Frontal cortex (tissue), 3 donors: ENCODE measurements at regions not wholly inside any gene's neighbourhood (a gene's known extent, or its start where the extent isn't known, plus 50 kb on each side); places are given as distances from the start of the nearest gene placed in this dataset.
A peak's percentile ranks its signal among the peaks of the same experiment; 100 is the strongest.
"Not testable (repeated sequence)": the region's sequence is repeated elsewhere in the genome, so short reads cannot be mapped to it uniquely, and the experiment has no call there.

Experiments used
- DNase-seq, 2 donors: peaks; one replicate each; pipeline ENCODE4 v3.0.0; 2012; ENCODE audit warnings: low spot score in 2 of 2
- FAIRE-seq: peaks from 2 replicates; lab custom pipeline; 2012; peaks lifted over from hg19 to GRCh38; lab: Jason Lieb, UNC
- donor health status: control.
- donor health status: control.
- donor health status: control.

- DNase-seq: no peak
- FAIRE-seq: no peak
Observed at GRCh38 chr4:124096290-124096689, 616.2 kb downstream of the ANKRD50 start.

GRCh38 chr4:124097447-124097846 is 615.1 kb downstream of the ANKRD50 start:
- FAIRE-seq: no peak

GRCh38 chr4:124104101-124104500 is 608.4 kb downstream of the ANKRD50 start:
- DNase-seq (no peak), FAIRE-seq (no peak)

More at GRCh38 chr4:124097447-124097846, 615.1 kb downstream of the ANKRD50 start:
- no peak for DNase-seq

GRCh38 chr4:124104628-124105027 is 607.9 kb downstream of the ANKRD50 start:
- DNase-seq (no peak), FAIRE-seq (no peak)

GRCh38 chr4:124105212-124105611 is 607.3 kb downstream of the ANKRD50 start:
- no peak for DNase-seq
- FAIRE-seq: no peak

GRCh38 chr4:124111411-124111810 is 601.1 kb downstream of the ANKRD50 start:
- DNase-seq: no peak
- no peak for FAIRE-seq

- FAIRE-seq: no peak
- DNase-seq: peak; percentile 2 to 6
Observed at GRCh38 chr4:124111922-124112321, 600.6 kb downstream of the ANKRD50 start.

GRCh38 chr4:124118061-124118460 is 594.5 kb downstream of the ANKRD50 start:
- DNase-seq (no peak), FAIRE-seq (no peak)

- no peak for DNase-seq
- FAIRE-seq: no peak
Observed at GRCh38 chr4:124121461-124121971, 591.0 kb downstream of the ANKRD50 start.

GRCh38 chr4:124123181-124123580 is 589.4 kb downstream of the ANKRD50 start:
- FAIRE-seq (no peak), DNase-seq (no peak)

- no peak for DNase-seq
- no peak for FAIRE-seq
Observed at GRCh38 chr4:124123721-124124120, 588.8 kb downstream of the ANKRD50 start.

- FAIRE-seq, DNase-seq: not testable (repeated sequence)
Observed at GRCh38 chr4:124131324-124131723, 581.2 kb downstream of the ANKRD50 start.

- DNase-seq (no peak), FAIRE-seq (no peak)
Observed at GRCh38 chr4:124132161-124132560, 580.4 kb downstream of the ANKRD50 start.

- FAIRE-seq (no peak), DNase-seq (no peak)
Observed at GRCh38 chr4:124133753-124134152, 578.8 kb downstream of the ANKRD50 start.

GRCh38 chr4:124135409-124135813 is 577.1 kb downstream of the ANKRD50 start:
- no peak for FAIRE-seq
- no peak for DNase-seq

- FAIRE-seq: no peak
Observed at GRCh38 chr4:124139044-124139443, 573.5 kb downstream of the ANKRD50 start.

GRCh38 chr4:124143632-124144031 is 568.9 kb downstream of the ANKRD50 start:
- DNase-seq: no peak
- no peak for FAIRE-seq

More at GRCh38 chr4:124139044-124139443, 573.5 kb downstream of the ANKRD50 start:
- no peak for DNase-seq

GRCh38 chr4:124144238-124144654 is 568.3 kb downstream of the ANKRD50 start:
- no peak for DNase-seq
- no peak for FAIRE-seq

GRCh38 chr4:124146068-124146467 is 566.5 kb downstream of the ANKRD50 start:
- DNase-seq: no peak
- FAIRE-seq: no peak

- FAIRE-seq: no peak
Observed at GRCh38 chr4:124151031-124151430, 561.5 kb downstream of the ANKRD50 start.

GRCh38 chr4:124152132-124152531 is 560.4 kb downstream of the ANKRD50 start:
- DNase-seq: no peak
- no peak for FAIRE-seq

More at GRCh38 chr4:124151031-124151430, 561.5 kb downstream of the ANKRD50 start:
- DNase-seq: no peak

GRCh38 chr4:124155239-124155638 is 557.3 kb downstream of the ANKRD50 start:
- no peak for DNase-seq
- FAIRE-seq: no peak
